ENCODE measurements at regions not wholly inside any gene's neighbourhood (a gene's known extent, or its start where the extent isn't known, plus 50 kb on each side); places are given as distances from the start of the nearest gene placed in this dataset.

DNA sequence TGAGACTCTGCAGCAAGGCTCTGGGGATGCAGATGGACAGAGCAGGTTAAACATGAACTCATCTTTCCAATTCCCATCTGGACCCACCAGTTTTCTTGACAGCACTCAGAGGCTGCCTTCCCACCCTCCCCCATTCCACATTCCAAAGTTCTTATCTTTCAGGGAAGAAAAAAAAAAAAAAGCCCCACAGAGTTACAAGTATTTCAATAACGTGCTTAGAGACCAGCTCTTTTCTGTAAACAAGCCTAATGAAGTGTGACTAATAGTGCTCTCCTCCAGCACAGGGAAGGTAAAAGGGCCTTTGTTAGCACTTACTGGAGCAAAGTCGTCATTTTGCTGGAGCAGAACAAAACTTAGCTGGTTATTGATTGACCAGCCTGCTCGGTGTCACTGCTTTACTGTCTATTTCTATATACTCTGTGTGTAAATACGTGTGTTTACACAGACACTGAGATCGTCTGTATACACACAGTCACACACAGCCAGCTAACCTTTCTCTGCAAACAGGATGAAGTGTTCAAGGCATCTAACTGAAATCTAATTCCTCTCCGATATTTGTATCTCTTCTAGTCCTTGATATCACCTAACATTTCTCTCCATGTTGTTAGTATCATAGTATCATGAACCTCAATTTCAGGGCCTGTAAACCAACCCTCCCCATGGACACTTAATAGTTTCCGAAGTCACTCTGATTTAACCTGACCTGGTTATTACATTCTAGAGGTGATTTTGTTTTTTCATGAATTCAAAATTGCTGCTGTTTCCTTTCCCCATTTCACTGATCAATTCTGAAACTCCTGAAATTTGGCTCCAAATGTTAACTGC is 84.9 kb downstream of the ZNF608 start:
- no peak overlapping the region for H3K4me3 ChIP-seq (ENCODE audit: low read depth, low read length, poor library complexity, severe bottlenecking)

DNA sequence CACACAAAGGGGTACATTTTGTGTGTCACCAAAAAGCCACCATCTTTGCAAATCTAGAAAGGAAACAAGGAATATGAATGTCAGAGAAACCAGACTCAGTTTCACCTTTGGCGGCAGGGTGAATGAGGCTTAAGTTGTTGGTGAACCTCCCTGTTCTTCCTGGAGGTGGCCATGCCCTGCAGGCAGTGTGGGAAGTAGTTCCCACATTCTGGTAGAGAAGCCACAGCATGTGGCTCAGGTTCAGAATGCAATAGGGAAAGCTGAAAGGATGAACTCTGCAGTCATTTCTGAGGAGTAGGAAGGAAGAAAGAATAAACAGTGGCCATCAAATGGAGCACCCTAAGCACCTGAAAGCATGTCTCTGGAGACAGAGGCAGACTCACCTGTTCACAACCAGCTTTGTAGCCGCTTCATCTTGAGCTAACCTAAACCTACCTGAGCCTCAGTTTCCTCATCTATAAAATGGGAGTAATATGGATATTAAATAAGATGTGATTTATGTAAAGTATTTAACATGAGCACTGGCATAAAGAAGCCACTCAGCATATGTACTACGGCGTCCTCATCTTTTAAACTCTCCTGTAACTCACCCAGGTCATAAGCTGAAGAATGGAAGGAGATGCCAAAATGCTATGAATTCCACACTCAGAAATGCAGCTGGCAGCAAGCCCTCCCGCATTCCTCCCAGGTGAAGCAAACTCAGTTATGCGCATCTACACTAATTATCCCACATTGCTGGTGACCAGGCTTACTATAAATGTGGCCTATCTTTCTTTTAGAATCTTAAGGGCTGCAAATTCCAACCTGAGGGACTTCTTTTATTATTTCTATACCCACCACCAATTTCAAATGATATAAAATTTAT is 86.0 kb downstream of the ZNF608 start:
- TF ChIP-seq, protein P1, sequence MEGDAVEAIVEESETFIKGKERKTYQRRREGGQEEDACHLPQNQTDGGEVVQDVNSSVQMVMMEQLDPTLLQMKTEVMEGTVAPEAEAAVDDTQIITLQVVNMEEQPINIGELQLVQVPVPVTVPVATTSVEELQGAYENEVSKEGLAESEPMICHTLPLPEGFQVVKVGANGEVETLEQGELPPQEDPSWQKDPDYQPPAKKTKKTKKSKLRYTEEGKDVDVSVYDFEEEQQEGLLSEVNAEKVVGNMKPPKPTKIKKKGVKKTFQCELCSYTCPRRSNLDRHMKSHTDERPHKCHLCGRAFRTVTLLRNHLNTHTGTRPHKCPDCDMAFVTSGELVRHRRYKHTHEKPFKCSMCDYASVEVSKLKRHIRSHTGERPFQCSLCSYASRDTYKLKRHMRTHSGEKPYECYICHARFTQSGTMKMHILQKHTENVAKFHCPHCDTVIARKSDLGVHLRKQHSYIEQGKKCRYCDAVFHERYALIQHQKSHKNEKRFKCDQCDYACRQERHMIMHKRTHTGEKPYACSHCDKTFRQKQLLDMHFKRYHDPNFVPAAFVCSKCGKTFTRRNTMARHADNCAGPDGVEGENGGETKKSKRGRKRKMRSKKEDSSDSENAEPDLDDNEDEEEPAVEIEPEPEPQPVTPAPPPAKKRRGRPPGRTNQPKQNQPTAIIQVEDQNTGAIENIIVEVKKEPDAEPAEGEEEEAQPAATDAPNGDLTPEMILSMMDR (conservative IDR thresholded peaks at IDR 0.05; ENCODE audit: low read depth, low read length), result no peak
- TF ChIP-seq EZH2 (IDR thresholded peaks at IDR 0.05; ENCODE audit: borderline replicate concordance, low read depth, low read length, poor library complexity, severe bottlenecking), result no peak
- POLR2A ChIA-PET (ENCODE audit: low non-redundant PET), result no interaction called here
- Histone ChIP-seq H3K27me3 (replicated peaks; ENCODE audit: insufficient read depth, low read depth, low read length, poor library complexity) (no peaks in the 10 kb centered on the region), H3K36me3 (ENCODE audit: insufficient read depth, low read length, poor library complexity, severe bottlenecking) (no peaks in the 10 kb centered on the region), H3K9me3 (ENCODE audit: low read depth, low read length, poor library complexity, severe bottlenecking) (no peaks in the 10 kb centered on the region), H3K4me3 (ENCODE audit: low read depth, low read length, poor library complexity, severe bottlenecking) (no peak overlapping the region), H3K4me1 (ENCODE audit: insufficient read depth, low read length, poor library complexity, severe bottlenecking) (peaks cover 24% of the 10 kb centered on the region), H3K27ac (ENCODE audit: low read depth, low read length, poor library complexity, severe bottlenecking) (no peak overlapping the region)
- CTCF ChIA-PET, result no interaction called here
- BruUV-seq (replicated peaks), result no TSS peak
- no peak for DNase-seq (ENCODE audit: low spot score)
- intact Hi-C loops (cut with micrococcal nuclease; ENCODE audit: unreplicated experiment), result no loop called here

More for the DNA sequence above, 84.9 kb downstream of the ZNF608 start:
- H3K4me1 ChIP-seq (ENCODE audit: insufficient read depth, low read length, poor library complexity, severe bottlenecking), result peaks cover 15% of the 10 kb centered on the region
- no peaks in the 10 kb centered on the region for H3K27me3 ChIP-seq (replicated peaks; ENCODE audit: insufficient read depth, low read depth, low read length, poor library complexity)
- BruUV-seq (replicated peaks), result no TSS peak
- ChIA-PET CTCF (no interaction called here), POLR2A (ENCODE audit: low non-redundant PET) (no interaction called here)
- H3K9me3 ChIP-seq (ENCODE audit: low read depth, low read length, poor library complexity, severe bottlenecking), result no peaks in the 10 kb centered on the region
- intact Hi-C loops (cut with micrococcal nuclease; ENCODE audit: unreplicated experiment), result no loop called here
- no peaks in the 10 kb centered on the region for H3K36me3 ChIP-seq (ENCODE audit: insufficient read depth, low read length, poor library complexity, severe bottlenecking)
- TF ChIP-seq EZH2 (IDR thresholded peaks at IDR 0.05; ENCODE audit: borderline replicate concordance, low read depth, low read length, poor library complexity, severe bottlenecking), result no peak
- TF ChIP-seq, protein P1 (conservative IDR thresholded peaks at IDR 0.05; ENCODE audit: low read depth, low read length), result no peak
- no peak overlapping the region for H3K27ac ChIP-seq (ENCODE audit: low read depth, low read length, poor library complexity, severe bottlenecking)
- DNase-seq (ENCODE audit: low spot score), result peak; percentile 33

DNA sequence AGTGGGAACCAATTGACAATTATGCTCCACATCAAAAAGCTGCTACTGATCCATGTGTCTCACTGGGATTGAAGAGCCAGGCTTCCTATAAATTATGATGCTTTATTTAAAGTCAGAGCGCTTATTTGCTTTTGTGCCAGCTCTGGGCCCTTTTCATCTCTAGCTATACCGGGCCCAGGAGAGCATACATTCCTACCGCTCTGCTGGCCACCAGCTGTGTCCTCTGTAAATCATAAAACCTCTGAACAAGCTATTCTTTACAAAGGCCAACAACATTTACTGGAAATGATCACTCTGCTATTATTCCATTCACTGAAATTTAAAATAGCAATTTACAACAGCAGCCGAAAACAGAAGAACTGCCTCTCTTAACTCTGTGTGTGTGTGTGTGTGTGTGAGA is 86.6 kb downstream of the ZNF608 start:
- DNase-seq (ENCODE audit: low spot score), result no peak
- Histone ChIP-seq H3K4me3 (ENCODE audit: low read depth, low read length, poor library complexity, severe bottlenecking) (no peak overlapping the region), H3K9me3 (ENCODE audit: low read depth, low read length, poor library complexity, severe bottlenecking) (no peaks in the 10 kb centered on the region), H3K4me1 (ENCODE audit: insufficient read depth, low read length, poor library complexity, severe bottlenecking) (peaks cover 29% of the 10 kb centered on the region), H3K27me3 (replicated peaks; ENCODE audit: insufficient read depth, low read depth, low read length, poor library complexity) (no peaks in the 10 kb centered on the region), H3K27ac (ENCODE audit: low read depth, low read length, poor library complexity, severe bottlenecking) (no peak overlapping the region), H3K36me3 (ENCODE audit: insufficient read depth, low read length, poor library complexity, severe bottlenecking) (no peaks in the 10 kb centered on the region)
- POLR2A ChIA-PET (ENCODE audit: low non-redundant PET), result no interaction called here
- CTCF ChIA-PET, result no interaction called here
- no TSS peak for BruUV-seq (replicated peaks)
- intact Hi-C loops (cut with micrococcal nuclease; ENCODE audit: unreplicated experiment), result loop anchor here (5.0 kb wide), 1 partner anchor 78 kb away; no protein-coding TSS in a partner anchor
- TF ChIP-seq, protein P1 (conservative IDR thresholded peaks at IDR 0.05; ENCODE audit: low read depth, low read length), result no peak
- TF ChIP-seq EZH2 (IDR thresholded peaks at IDR 0.05; ENCODE audit: borderline replicate concordance, low read depth, low read length, poor library complexity, severe bottlenecking), result no peak
